ENCODE measurements at regions not wholly inside any gene's neighbourhood (a gene's known extent, or its start where the extent isn't known, plus 50 kb on each side); places are given as distances from the start of the nearest gene placed in this dataset.

- no peak overlapping the region for H3K9ac ChIP-seq (ENCODE audit: control insufficient read depth, extremely low read depth, insufficient read depth, low read length)
- no peaks in the 10 kb centered on the region for H3K36me3 ChIP-seq (ENCODE audit: control insufficient read depth in 2 of 2, extremely low read depth in 1 of 2, insufficient read depth in 2 of 2, low read length in 2 of 2)
- no peak overlapping the region for H3K4me2 ChIP-seq (ENCODE audit: control insufficient read depth, extremely low read depth, insufficient read depth, low read depth, low read length)
- no peak overlapping the region for H2AFZ ChIP-seq (ENCODE audit: control insufficient read depth, low read length)
- DNase-seq (ENCODE audit: low read depth, low spot score) (no peak), FAIRE-seq (no peak)
- no peaks in the 10 kb centered on the region for H4K20me1 ChIP-seq (ENCODE audit: control insufficient read depth, extremely low read depth, insufficient read depth, low read length)
- H3K27me3 ChIP-seq (ENCODE audit: control insufficient read depth, extremely low read depth, insufficient read depth, low read length), result no peaks in the 10 kb centered on the region
- no peak overlapping the region for H3K4me3 ChIP-seq (ENCODE audit: control insufficient read depth in 2 of 3, extremely low read depth in 1 of 3, insufficient read depth in 2 of 3, low read depth in 1 of 3, low read length in 3 of 3)
- dilution Hi-C loops (cut with MboI; ENCODE audit: extremely low pct_ligation_motif_present, low sequenced_read_pairs), result no loop called here
- H3K4me1 ChIP-seq (ENCODE audit: control insufficient read depth, extremely low read depth, insufficient read depth, low read length), result peaks cover 33% of the 10 kb centered on the region
- TF ChIP-seq EZH2 (IDR thresholded peaks at IDR 0.05; ENCODE audit: low read length), result no peak
- TF ChIP-seq CTCF (optimal IDR thresholded peaks at IDR 0.05 in 1 of 3, IDR thresholded peaks at IDR 0.05 in 1 of 3, conservative IDR thresholded peaks at IDR 0.05 in 1 of 3; ENCODE audit: extremely low read depth in 1 of 3, insufficient read depth in 2 of 3, low read length in 3 of 3), result no peak
- no peaks in the 10 kb centered on the region for H3K9me1 ChIP-seq (ENCODE audit: control insufficient read depth, extremely low read depth, insufficient read depth, low read length)
- H3K27ac ChIP-seq (ENCODE audit: control insufficient read depth, insufficient read depth, low read length), result no peak overlapping the region
- no peaks in the 10 kb centered on the region for H3K79me2 ChIP-seq (ENCODE audit: control insufficient read depth, insufficient read depth, low read length)
- H3K9me3 ChIP-seq (ENCODE audit: control insufficient read depth, low read depth, low read length), result no peaks in the 10 kb centered on the region
Measured at GRCh38 chr5:124652514-124652819, 94.0 kb downstream of the ZNF608 start.

GRCh38 chr5:124651663-124652513 lies 94.6 kb downstream of the ZNF608 start:
- FAIRE-seq, result no peak
- peak overlapping the region; percentile 97 for H2AFZ ChIP-seq (ENCODE audit: control insufficient read depth, low read length)
- no peak for TF ChIP-seq CTCF (optimal IDR thresholded peaks at IDR 0.05 in 1 of 3, IDR thresholded peaks at IDR 0.05 in 1 of 3, conservative IDR thresholded peaks at IDR 0.05 in 1 of 3; ENCODE audit: extremely low read depth in 1 of 3, insufficient read depth in 2 of 3, low read length in 3 of 3)
- TF ChIP-seq EZH2 (IDR thresholded peaks at IDR 0.05; ENCODE audit: low read length), result no peak

More at GRCh38 chr5:124651663-124652513, 94.6 kb downstream of the ZNF608 start:
- no peak for DNase-seq (ENCODE audit: low read depth, low spot score)
- no peaks in the 10 kb centered on the region for H4K20me1 ChIP-seq (ENCODE audit: control insufficient read depth, extremely low read depth, insufficient read depth, low read length)
- peaks cover 33% of the 10 kb centered on the region for H3K4me1 ChIP-seq (ENCODE audit: control insufficient read depth, extremely low read depth, insufficient read depth, low read length)
- H3K9me3 ChIP-seq (ENCODE audit: control insufficient read depth, low read depth, low read length), result no peaks in the 10 kb centered on the region
- H3K9ac ChIP-seq (ENCODE audit: control insufficient read depth, extremely low read depth, insufficient read depth, low read length), result peak overlapping the region; percentile 63
- no peaks in the 10 kb centered on the region for H3K9me1 ChIP-seq (ENCODE audit: control insufficient read depth, extremely low read depth, insufficient read depth, low read length)
- H3K36me3 ChIP-seq (ENCODE audit: control insufficient read depth in 2 of 2, extremely low read depth in 1 of 2, insufficient read depth in 2 of 2, low read length in 2 of 2), result no peaks in the 10 kb centered on the region
- no peaks in the 10 kb centered on the region for H3K79me2 ChIP-seq (ENCODE audit: control insufficient read depth, insufficient read depth, low read length)
- H3K27me3 ChIP-seq (ENCODE audit: control insufficient read depth, extremely low read depth, insufficient read depth, low read length), result no peaks in the 10 kb centered on the region
- peak overlapping the region; percentile 28 for H3K27ac ChIP-seq (ENCODE audit: control insufficient read depth, insufficient read depth, low read length)
- H3K4me3 ChIP-seq (ENCODE audit: control insufficient read depth in 2 of 3, extremely low read depth in 1 of 3, insufficient read depth in 2 of 3, low read depth in 1 of 3, low read length in 3 of 3), result peak overlapping the region; percentile 36 to 70 (median 68)
- H3K4me2 ChIP-seq (ENCODE audit: control insufficient read depth, extremely low read depth, insufficient read depth, low read depth, low read length), result peak overlapping the region; percentile 88
- dilution Hi-C loops (cut with MboI; ENCODE audit: extremely low pct_ligation_motif_present, low sequenced_read_pairs), result no loop called here

Measured in keratinocyte (primary cell).